Sigmoid colon (tissue), 6 donors: ENCODE measurements at regions not wholly inside any gene's neighbourhood (a gene's known extent, or its start where the extent isn't known, plus 50 kb on each side); places are given as distances from the start of the nearest gene placed in this dataset.

Experiments used
- DNase-seq: peaks from one replicate; pipeline ENCODE4 v3.0.0-alpha.2; 2019
- H3K27ac ChIP-seq, 4 donors: fragments of 200-600 bp; sonication (generic); one replicate each; pipeline ENCODE4 v1.5.1; 2016 to 2019; ENCODE audit warnings: mild to moderate bottlenecking in 1 of 4
- H3K27me3 ChIP-seq, 3 donors: fragments of 200-600 bp; sonication (generic); one replicate each; pipeline ENCODE4 v1.5.1; 2019; ENCODE audit warnings: mild to moderate bottlenecking in 1 of 3
- H3K36me3 ChIP-seq, 4 donors: fragments of 200-600 bp; sonication (generic); one replicate each; pipeline ENCODE4 v1.5.1; 2016 to 2019
- H3K4me1 ChIP-seq, 4 donors: fragments of 200-600 bp; sonication (generic); one replicate each; pipeline ENCODE4 v1.5.1; 2017 to 2019
- H3K4me3 ChIP-seq, 4 donors: fragments of 200-600 bp; sonication (generic); one replicate each; pipeline ENCODE4 v1.5.1; 2017 to 2019; ENCODE audit warnings: mild to moderate bottlenecking in 2 of 4, moderate library complexity in 1 of 4
- H3K9me3 ChIP-seq, 4 donors: fragments of 200-600 bp in 3 of 4; sonication (generic) in 3 of 4; one replicate each; pipeline versions ENCODE4 v1.5.1 to v1.6.1; 2013 to 2019
- EP300 ChIP-seq, 4 donors: sonication (generic); formaldehyde crosslinking; IDR thresholded peaks; one replicate each; pipeline ENCODE4 v1.6.1; 2017; ENCODE audit warnings: antibody characterized with exemption in 4 of 4
- POLR2A ChIP-seq, 2 donors: fragments of 450-650 bp; IDR thresholded peaks; one replicate each; pipeline ENCODE4 v1.6.1; 2016; ENCODE audit warnings: antibody characterized with exemption in 2 of 2, mild to moderate bottlenecking in 2 of 2, moderate library complexity in 2 of 2
- POLR2AphosphoS5 ChIP-seq, 4 donors: sonication (generic); formaldehyde crosslinking; IDR thresholded peaks; one replicate each; pipeline ENCODE4 v1.6.1; 2017; ENCODE audit warnings: antibody characterized with exemption in 4 of 4
- WGBS, 2 donors: extraction: QIAGEN DNeasy Blood & Tissue Kit; methylation state at CpG; one replicate each; pipeline ENCODE4 v1.1.7; 2013; 5-methylcytosine and 5-hydroxymethylcytosine counted together
- intact Hi-C: fragments of 100-400 bp; cut with DNase I; formaldehyde crosslinking; loops from one replicate; pipeline ENCODE4 v1.15.1; 2023
- TF ChIP-seq, protein P1 (sequence below), 4 experiments: fragments of 450-650 bp in 3 of 4; fragments of 200-600 bp in 1 of 4; IDR thresholded peaks; one replicate each; pipeline ENCODE4 v1.5.1; 2016 to 2019; ENCODE audit warnings: antibody characterized with exemption in 4 of 4, mild to moderate bottlenecking in 3 of 4, moderate library complexity in 2 of 4
- donor health status: healthy with polysubstance abuse.
- donor health status: healthy.

DNA sequence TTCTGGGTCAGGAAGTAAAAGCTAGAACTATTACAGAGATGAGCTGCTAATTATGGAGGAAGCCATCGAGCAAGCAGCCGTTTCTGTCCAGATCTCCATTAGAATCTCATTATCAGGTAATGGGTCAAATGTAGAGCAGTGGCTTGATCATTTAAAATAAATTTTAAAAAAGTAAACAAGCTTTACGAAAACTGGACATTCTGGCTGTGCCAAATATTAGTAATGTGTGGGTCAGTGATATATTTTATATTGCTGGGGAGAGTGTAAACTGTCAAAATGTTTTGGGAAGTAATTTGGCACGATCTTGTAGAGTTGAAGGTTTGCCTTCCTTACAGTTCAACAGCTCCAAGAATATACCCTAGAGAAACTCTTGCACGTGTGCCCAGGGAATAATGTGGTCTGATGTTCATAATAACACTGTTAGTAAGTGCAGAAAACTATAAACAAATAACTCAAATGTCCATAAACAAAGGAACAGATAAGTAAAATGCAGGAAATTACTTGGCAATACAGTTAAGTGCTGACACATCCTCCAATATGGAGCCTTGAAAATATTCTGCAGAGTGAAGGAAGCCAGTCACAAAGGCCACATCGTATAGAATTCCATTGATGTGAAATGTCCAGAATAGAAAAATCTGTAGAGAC lies 127.2 kb upstream of the UBL3 start:
- intact Hi-C loops = no loop called here
- Histone ChIP-seq H3K9me3 (no peaks in the 10 kb centered on the region), H3K4me3 (no peak overlapping the region), H3K4me1 (no peaks in the 10 kb centered on the region), H3K27me3 (no peaks in the 10 kb centered on the region), H3K27ac (no peak overlapping the region), H3K36me3 (no peaks in the 10 kb centered on the region)
- WGBS, 2 donors = 75 to 80% methylated on average over 6 of the region's 6 CpGs
- TF ChIP-seq POLR2A (IDR thresholded peaks at IDR 0.05) = no peak
- TF ChIP-seq EP300 (IDR thresholded peaks at IDR 0.05) = no peak
- TF ChIP-seq POLR2AphosphoS5 (IDR thresholded peaks at IDR 0.05) = no peak
- TF ChIP-seq, protein P1, sequence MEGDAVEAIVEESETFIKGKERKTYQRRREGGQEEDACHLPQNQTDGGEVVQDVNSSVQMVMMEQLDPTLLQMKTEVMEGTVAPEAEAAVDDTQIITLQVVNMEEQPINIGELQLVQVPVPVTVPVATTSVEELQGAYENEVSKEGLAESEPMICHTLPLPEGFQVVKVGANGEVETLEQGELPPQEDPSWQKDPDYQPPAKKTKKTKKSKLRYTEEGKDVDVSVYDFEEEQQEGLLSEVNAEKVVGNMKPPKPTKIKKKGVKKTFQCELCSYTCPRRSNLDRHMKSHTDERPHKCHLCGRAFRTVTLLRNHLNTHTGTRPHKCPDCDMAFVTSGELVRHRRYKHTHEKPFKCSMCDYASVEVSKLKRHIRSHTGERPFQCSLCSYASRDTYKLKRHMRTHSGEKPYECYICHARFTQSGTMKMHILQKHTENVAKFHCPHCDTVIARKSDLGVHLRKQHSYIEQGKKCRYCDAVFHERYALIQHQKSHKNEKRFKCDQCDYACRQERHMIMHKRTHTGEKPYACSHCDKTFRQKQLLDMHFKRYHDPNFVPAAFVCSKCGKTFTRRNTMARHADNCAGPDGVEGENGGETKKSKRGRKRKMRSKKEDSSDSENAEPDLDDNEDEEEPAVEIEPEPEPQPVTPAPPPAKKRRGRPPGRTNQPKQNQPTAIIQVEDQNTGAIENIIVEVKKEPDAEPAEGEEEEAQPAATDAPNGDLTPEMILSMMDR (IDR thresholded peaks at IDR 0.05) = no peak
- DNase-seq = no peak

DNA sequence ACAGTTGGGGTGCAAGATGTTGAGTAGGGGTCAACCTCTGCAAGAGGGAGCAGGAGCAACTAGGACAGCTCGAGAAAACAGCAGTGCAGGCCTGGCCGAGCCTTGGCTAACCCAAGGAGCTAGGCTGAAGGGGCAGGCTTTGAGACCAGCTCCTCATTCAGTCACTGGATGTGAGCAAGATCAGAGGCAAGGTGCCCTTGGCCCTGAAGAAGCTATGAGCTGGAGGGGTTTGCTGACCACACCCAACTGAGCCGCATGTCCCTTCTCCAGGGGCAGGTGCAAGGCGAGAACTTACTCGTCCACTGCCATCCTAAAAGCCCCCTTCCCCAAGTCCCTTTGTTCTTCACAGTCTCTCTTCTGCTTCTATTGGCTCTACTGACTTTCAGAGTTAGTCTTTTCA lies 126.1 kb upstream of the UBL3 start:
- Histone ChIP-seq H3K27me3 (no peaks in the 10 kb centered on the region), H3K27ac (no peak overlapping the region), H3K9me3 (no peaks in the 10 kb centered on the region), H3K4me1 (no peaks in the 10 kb centered on the region), H3K4me3 (no peak overlapping the region), H3K36me3 (no peaks in the 10 kb centered on the region)
- intact Hi-C loops = no loop called here
- DNase-seq = no peak
- TF ChIP-seq POLR2A (IDR thresholded peaks at IDR 0.05) (no peak), POLR2AphosphoS5 (IDR thresholded peaks at IDR 0.05) (no peak), EP300 (IDR thresholded peaks at IDR 0.05) (no peak)
- TF ChIP-seq, protein P1 (IDR thresholded peaks at IDR 0.05) = no peak
- 93 to 96% methylated on average over 5 of the region's 5 CpGs for WGBS, 2 donors

DNA sequence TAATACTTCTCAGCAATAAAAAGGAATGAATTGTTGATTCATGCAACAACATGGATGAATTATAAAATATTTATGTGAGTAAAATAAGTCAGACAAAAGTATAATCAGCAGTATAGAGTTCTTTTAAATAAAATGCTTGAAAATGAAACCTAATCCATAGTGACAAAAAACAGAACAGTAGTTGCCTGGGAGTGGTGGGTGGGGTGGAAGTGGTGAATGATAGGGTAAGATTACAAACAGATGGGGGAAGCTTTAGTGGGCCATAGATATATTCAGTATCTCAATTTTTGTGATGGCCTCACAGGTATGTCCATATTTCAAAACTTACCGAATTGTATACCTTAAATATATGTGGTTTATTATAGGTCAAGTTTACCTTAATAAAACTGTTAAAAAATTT lies 124.9 kb upstream of the UBL3 start:
- 92 to 93% methylated on average over 1 of the region's 1 CpG for WGBS, 2 donors
- no peaks in the 10 kb centered on the region for H3K36me3 ChIP-seq
- intact Hi-C loops = no loop called here
- TF ChIP-seq POLR2A (IDR thresholded peaks at IDR 0.05) (no peak), POLR2AphosphoS5 (IDR thresholded peaks at IDR 0.05) (no peak), EP300 (IDR thresholded peaks at IDR 0.05) (no peak)
- TF ChIP-seq, protein P1 (IDR thresholded peaks at IDR 0.05) = no peak
- H3K4me1 ChIP-seq = no peaks in the 10 kb centered on the region
- H3K9me3 ChIP-seq = no peaks in the 10 kb centered on the region
- H3K27me3 ChIP-seq = no peaks in the 10 kb centered on the region
- H3K27ac ChIP-seq = no peak overlapping the region
- DNase-seq = no peak
- H3K4me3 ChIP-seq = no peak overlapping the region

DNA sequence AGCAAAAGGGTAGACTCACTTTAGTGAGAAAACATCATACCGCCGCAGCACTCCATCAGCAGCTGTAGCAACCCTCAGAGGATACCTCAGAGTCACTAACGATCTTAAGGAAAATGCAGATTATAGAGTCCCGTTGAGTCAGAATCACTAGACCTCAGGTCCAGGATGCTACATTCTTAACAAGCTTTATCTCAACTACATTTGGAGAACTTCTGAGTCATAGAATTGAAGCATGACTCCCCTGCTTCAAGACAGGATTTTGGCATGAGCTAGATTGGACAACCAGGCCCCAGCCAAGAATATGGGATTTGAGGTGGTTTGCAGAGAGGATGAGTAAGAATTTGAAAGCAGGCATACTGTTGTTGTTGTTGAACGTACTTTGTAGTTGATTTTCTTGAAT lies 118.9 kb upstream of the UBL3 start:
- H3K9me3 ChIP-seq = no peaks in the 10 kb centered on the region
- no peaks in the 10 kb centered on the region for H3K36me3 ChIP-seq
- H3K4me3 ChIP-seq = no peak overlapping the region
- no peak overlapping the region for H3K27ac ChIP-seq
- WGBS, 2 donors = 95 to 96% methylated on average over 5 of the region's 5 CpGs
- no peaks in the 10 kb centered on the region for H3K27me3 ChIP-seq
- intact Hi-C loops = no loop called here
- TF ChIP-seq POLR2A (IDR thresholded peaks at IDR 0.05) (no peak), POLR2AphosphoS5 (IDR thresholded peaks at IDR 0.05) (no peak), EP300 (IDR thresholded peaks at IDR 0.05) (no peak)
- TF ChIP-seq, protein P1 (IDR thresholded peaks at IDR 0.05) = no peak
- DNase-seq = no peak
- H3K4me1 ChIP-seq = no peaks in the 10 kb centered on the region
